H1 (cell line): ENCODE measurements at regions not wholly inside any gene's neighbourhood (a gene's known extent, or its start where the extent isn't known, plus 50 kb on each side); places are given as distances from the start of the nearest gene placed in this dataset.

ENCODE experiments used
- CTCF ChIA-PET: fragments of 300-600 bp; sonication (Branson Sonifier 250); formaldehyde crosslinking; loops from one replicate; lab custom pipeline; 2021; ENCODE audit not compliant: partially characterized antibody; lab: Charles Lee
- POLR2A ChIA-PET: fragments of 300-600 bp; sonication (Branson Sonifier 250); formaldehyde crosslinking; loops from one replicate; lab custom pipeline; 2021; ENCODE audit warnings: inconsistent platforms; ENCODE audit not compliant: partially characterized antibody; lab: Charles Lee
- DNase-seq, 2 experiments: peaks; one replicate each; pipeline versions ENCODE4 v3.0.0 to v3.0.0-alpha.2; 2010 to 2022; ENCODE audit warnings: low spot score in 2 of 2, low read depth in 1 of 2, mixed read lengths in 1 of 2
- FAIRE-seq: peaks from 2 replicates; lab custom pipeline; 2011; peaks lifted over from hg19 to GRCh38; lab: Jason Lieb, UNC
- H2AFZ ChIP-seq: 2 replicates; pipeline ENCODE4 v1.8.1; 2012; ENCODE audit warnings: low read length, inconsistent platforms
- H2AK5ac ChIP-seq: 2 replicates; pipeline ENCODE4 v1.6.1; 2013; ENCODE audit warnings: low read depth, low read length
- H2BK120ac ChIP-seq: replicated peaks from 2 replicates; pipeline ENCODE3; 2013; ENCODE audit warnings: low read depth, low read length, inconsistent platforms
- H2BK12ac ChIP-seq: 2 replicates; pipeline ENCODE4 v1.6.1; 2013; ENCODE audit warnings: low read depth, low read length
- H2BK15ac ChIP-seq: 2 replicates; pipeline ENCODE4 v1.6.1; 2013; ENCODE audit warnings: low read length
- H2BK20ac ChIP-seq: 2 replicates; pipeline ENCODE4 v1.6.1; 2013; ENCODE audit warnings: low read length
- H2BK5ac ChIP-seq: 2 replicates; pipeline ENCODE4 v1.6.1; 2013; ENCODE audit warnings: low read depth, low read length
- H3K14ac ChIP-seq: 2 replicates; pipeline ENCODE4 v1.6.1; 2013; ENCODE audit warnings: inconsistent platforms; ENCODE audit not compliant: insufficient read length
- H3K18ac ChIP-seq: 2 replicates; pipeline ENCODE4 v1.6.1; 2013; ENCODE audit warnings: low read length; ENCODE audit errors: extremely low read depth
- H3K23ac ChIP-seq: 2 replicates; pipeline ENCODE4 v1.6.1; 2013; ENCODE audit warnings: inconsistent platforms; ENCODE audit not compliant: insufficient read length
- H3K23me2 ChIP-seq: 2 replicates; pipeline ENCODE4 v1.6.1; 2013; ENCODE audit warnings: low read depth, low read length
- H3K27ac ChIP-seq: 2 replicates; pipeline ENCODE4 v1.6.1; 2011; ENCODE audit warnings: low read depth, low read length, inconsistent platforms
- H3K27me3 ChIP-seq, 4 experiments: replicated peaks in 1 of 4; 1 replicate in 1 of 4; 2 replicates in 3 of 4; pipeline versions ENCODE4 v1.6.1 to v1.8.1; 2011 to 2013; ENCODE audit warnings: low read length in 3 of 4, mild to moderate bottlenecking in 3 of 4, inconsistent platforms in 2 of 4, mixed read lengths in 2 of 4, moderate library complexity in 1 of 4; ENCODE audit not compliant: control insufficient read depth in 3 of 4, insufficient read depth in 3 of 4; ENCODE audit errors: extremely low read depth in 1 of 4
- H3K36me3 ChIP-seq, 4 experiments: 2 replicates each; pipeline versions ENCODE4 v1.6.1 to v1.8.1; 2011 to 2013; ENCODE audit warnings: mild to moderate bottlenecking in 4 of 4, low read length in 3 of 4, moderate library complexity in 2 of 4, control low read depth in 1 of 4, inconsistent platforms in 1 of 4; ENCODE audit not compliant: insufficient read depth in 4 of 4, control insufficient read depth in 2 of 4
- H3K4ac ChIP-seq: replicated peaks from 2 replicates; pipeline ENCODE3; 2013; ENCODE audit warnings: low read length, low read depth, mixed read lengths, inconsistent platforms; ENCODE audit not compliant: insufficient read length
- H3K4me1 ChIP-seq, 4 experiments: replicated peaks in 1 of 4; 1 replicate in 1 of 4; 2 replicates in 3 of 4; pipeline versions ENCODE4 v1.6.1 to v1.8.1; 2011 to 2013; ENCODE audit warnings: low read length in 3 of 4, inconsistent platforms in 2 of 4, mixed read lengths in 1 of 4; ENCODE audit not compliant: insufficient read depth in 4 of 4, control insufficient read depth in 3 of 4
- H3K4me2 ChIP-seq, 2 experiments: 2 replicates each; pipeline versions ENCODE4 v1.6.1 to v1.8.1; 2011 to 2013; ENCODE audit warnings: low read depth in 2 of 2, low read length in 2 of 2, control low read depth in 1 of 2, inconsistent platforms in 1 of 2, mild to moderate bottlenecking in 1 of 2; ENCODE audit not compliant: insufficient read depth in 1 of 2
- H3K4me3 ChIP-seq, 4 experiments: fragments of 200-600, 300-600 bp in 1 of 4; sonication (generic), shearing (Covaris generic), sonication (Bioruptor Twin) in 1 of 4; 2 replicates each; pipeline versions ENCODE4 v1.5.1 to v1.8.1; 2011 to 2016; ENCODE audit warnings: low read length in 4 of 4, low read depth in 3 of 4, control low read depth in 2 of 4, inconsistent platforms in 2 of 4, mild to moderate bottlenecking in 2 of 4, mixed read lengths in 1 of 4, moderate library complexity in 1 of 4; ENCODE audit not compliant: insufficient read depth in 2 of 4; ENCODE audit errors: extremely low read depth in 1 of 4
- H3K56ac ChIP-seq: replicated peaks from 2 replicates; pipeline ENCODE3; 2013; ENCODE audit warnings: low read depth, mild to moderate bottlenecking, mixed read lengths, low read length, inconsistent platforms; ENCODE audit not compliant: insufficient read length
- H3K79me1 ChIP-seq: 2 replicates; pipeline ENCODE4 v1.6.1; 2013; ENCODE audit warnings: low read depth, low read length, control low read depth
- H3K79me2 ChIP-seq, 2 experiments: 2 replicates each; pipeline versions ENCODE4 v1.6.1 to v1.8.1; 2012 to 2013; ENCODE audit warnings: low read length in 2 of 2, mild to moderate bottlenecking in 2 of 2, inconsistent platforms in 1 of 2; ENCODE audit not compliant: insufficient read depth in 2 of 2, control insufficient read depth in 1 of 2
- H3K9ac ChIP-seq, 4 experiments: replicated peaks in 1 of 4; 1 replicate in 1 of 4; 2 replicates in 3 of 4; pipeline versions ENCODE4 v1.6.1 to v1.8.1; 2011 to 2013; ENCODE audit warnings: low read depth in 3 of 4, low read length in 3 of 4, control low read depth in 2 of 4, mild to moderate bottlenecking in 2 of 4, moderate library complexity in 2 of 4, inconsistent platforms in 1 of 4; ENCODE audit errors: extremely low read depth in 1 of 4
- H3K9me3 ChIP-seq, 2 experiments: 2 replicates each; pipeline versions ENCODE4 v1.6.1 to v1.8.1; 2012 to 2013; ENCODE audit warnings: mild to moderate bottlenecking in 2 of 2, moderate library complexity in 2 of 2, control low read depth in 1 of 2, inconsistent platforms in 1 of 2, low read depth in 1 of 2, low read length in 1 of 2, mixed read lengths in 1 of 2; ENCODE audit not compliant: insufficient read depth in 2 of 2
- H4K20me1 ChIP-seq, 2 experiments: replicated peaks in 1 of 2; 2 replicates each; pipeline versions ENCODE3 to v1.8.1; 2011 to 2013; ENCODE audit warnings: inconsistent platforms in 2 of 2, low read length in 2 of 2, mild to moderate bottlenecking in 1 of 2; ENCODE audit not compliant: insufficient read depth in 2 of 2, control insufficient read depth in 1 of 2
- H4K5ac ChIP-seq: 2 replicates; pipeline ENCODE4 v1.6.1; 2013; ENCODE audit warnings: low read length, low read depth, mixed read lengths, inconsistent platforms; ENCODE audit not compliant: insufficient read length
- H4K8ac ChIP-seq: 2 replicates; pipeline ENCODE4 v1.8.0; 2013; ENCODE audit warnings: mild to moderate bottlenecking, moderate library complexity, low read length, inconsistent platforms; ENCODE audit not compliant: insufficient read depth; ENCODE audit errors: extremely low read depth
- H4K91ac ChIP-seq: replicated peaks from 2 replicates; pipeline ENCODE3; 2013; ENCODE audit warnings: low read length, mixed read lengths, inconsistent platforms; ENCODE audit not compliant: insufficient read length
- JUND ChIP-seq: IDR thresholded peaks from 2 replicates; pipeline ENCODE4 v1.6.1; 2011; ENCODE audit warnings: mild to moderate bottlenecking, improper control_type of control experiment, low read length
- SRF ChIP-seq: IDR thresholded peaks from 2 replicates; pipeline ENCODE4 v1.6.1; 2011; ENCODE audit warnings: mild to moderate bottlenecking, low read depth, low read length, moderate library complexity
- TAF7 ChIP-seq: optimal IDR thresholded peaks from 2 replicates; pipeline ENCODE3; 2011; ENCODE audit warnings: low read depth, mild to moderate bottlenecking, inconsistent platforms, low read length, moderate library complexity, borderline replicate concordance
- WGBS, 2 experiments: shearing (Covaris generic) in 1 of 2; methylation state at CpG; one replicate each; pipeline versions ENCODE4 v1.1.6 to v1.1.7; 2013 to 2015; ENCODE audit warnings: low lambda C conversion rate in 2 of 2, mixed read lengths in 2 of 2, inconsistent platforms in 1 of 2, low coverage in 1 of 2, missing lambda C conversion rate in 1 of 2; ENCODE audit not compliant: insufficient replicate concordance in 2 of 2, insufficient coverage in 1 of 2, insufficient read length in 1 of 2; ENCODE audit errors: extremely low coverage in 1 of 2, missing lambda C conversion rate in 1 of 2; 5-methylcytosine and 5-hydroxymethylcytosine counted together

GRCh38 chr3:159787794-159788205 lies 200.8 kb upstream of the IL12A start:
- H4K8ac ChIP-seq = no peak overlapping the region
- H4K20me1 ChIP-seq = peaks cover 0 to 2% of the 10 kb centered on the region in 2 experiments
- no peak overlapping the region for H3K14ac ChIP-seq
- no peak overlapping the region for H3K56ac ChIP-seq
- ChIA-PET POLR2A (interaction anchor here (0.5 kb wide), 2 partner anchors 13 to 78 kb away, joined by 3 read pairs; no protein-coding TSS in a partner anchor), CTCF (interaction anchor here (1.0 to 2.0 kb wide), 3 partner anchors 14 to 22 kb away, joined by 3 to 6 read pairs (median 4); no protein-coding TSS in a partner anchor)
- no peak overlapping the region for H2AK5ac ChIP-seq
- no peaks in the 10 kb centered on the region; a peak in 1 of 4 replicates for H3K79me2 ChIP-seq
- no peaks in the 10 kb centered on the region for H3K9me3 ChIP-seq
- no peak overlapping the region for H2BK15ac ChIP-seq
- no peaks in the 10 kb centered on the region for H3K27me3 ChIP-seq
- H3K4ac ChIP-seq = no peak overlapping the region
- H3K4me2 ChIP-seq = no peak overlapping the region
- H3K36me3 ChIP-seq = no peaks in the 10 kb centered on the region
- peaks cover 0 to 12% (median 4%) of the 10 kb centered on the region in 4 experiments; a peak in 6 of 7 replicates for H3K4me1 ChIP-seq
- no peak overlapping the region for H2BK5ac ChIP-seq
- TF ChIP-seq JUND (no peak), SRF (no peak), TAF7 (no peak)
- H3K79me1 ChIP-seq = no peaks in the 10 kb centered on the region
- H4K5ac ChIP-seq = no peak overlapping the region
- no peak overlapping the region for H2BK20ac ChIP-seq
- 91% methylated on average over 5 of the region's 5 CpGs; no CpG with 5 or more reads in 1 of the 2 experiments for WGBS, 2 experiments
- H2BK120ac ChIP-seq = no peak overlapping the region
- H3K9ac ChIP-seq = no peak overlapping the region
- FAIRE-seq = no peak
- no peaks in the 10 kb centered on the region; the same call in 1 of the 2 replicates for H3K23me2 ChIP-seq
- H3K27ac ChIP-seq = no peak overlapping the region
- H3K4me3 ChIP-seq = no peak overlapping the region
- no peak overlapping the region for H3K18ac ChIP-seq
- H3K23ac ChIP-seq = no peak overlapping the region
- no peak overlapping the region for H4K91ac ChIP-seq
- no peak overlapping the region for H2BK12ac ChIP-seq
- no peak overlapping the region for H2AFZ ChIP-seq
- no peak for DNase-seq
